GM12878 (cell line): ENCODE measurements at regions not wholly inside any gene's neighbourhood (a gene's known extent, or its start where the extent isn't known, plus 50 kb on each side); places are given as distances from the start of the nearest gene placed in this dataset.

Experiments
- CTCF ChIP-seq, 3 experiments: IDR thresholded peaks in 2 of 3; conservative IDR thresholded peaks in 1 of 3; 2 replicates each; pipeline ENCODE4 v1.5.1; 2011; ENCODE audit warnings: low read depth in 3 of 3, low read length in 3 of 3, mild to moderate bottlenecking in 3 of 3, control low read depth in 2 of 3, moderate library complexity in 2 of 3, inconsistent platforms in 1 of 3, mixed read lengths in 1 of 3; ENCODE audit not compliant: control insufficient read depth in 2 of 3, insufficient read depth in 1 of 3; ENCODE audit errors: extremely low read depth in 1 of 3
- GABPA ChIP-seq: IDR thresholded peaks from 2 replicates; pipeline ENCODE4 v1.6.1; 2014; ENCODE audit warnings: antibody characterized with exemption, low read depth, mild to moderate bottlenecking, inconsistent platforms
- SMC3 ChIP-seq: IDR thresholded peaks from 2 replicates; pipeline ENCODE4 v1.6.1; 2011; ENCODE audit warnings: low read length, improper control_type of control experiment, borderline replicate concordance

- TF ChIP-seq SMC3 (no peak), CTCF (IDR thresholded peaks at IDR 0.05 in 2 of 3, conservative IDR thresholded peaks at IDR 0.05 in 1 of 3; ENCODE audit: control insufficient read depth in 2 of 3, extremely low read depth in 1 of 3, insufficient read depth in 1 of 3, low read depth in 3 of 3, low read length in 3 of 3) (no peak), GABPA (no peak)
Observed at GRCh38 chr7:155227004-155227787, 70.5 kb upstream of the INSIG1 start.
